Stimulated activated memory B cell treated with anti-CD40 and anti-IgM and Interleukin-4, amounts not matched to agents 10 μg/mL and 1 μg/mL and 100 μg/mL, for 72 hours (primary cell): ENCODE measurements at regions not wholly inside any gene's neighbourhood (a gene's known extent, or its start where the extent isn't known, plus 50 kb on each side); places are given as distances from the start of the nearest gene placed in this dataset.

Source experiments
- ATAC-seq: fragments of 150-1000 bp; cut with Tn5 transposase; 2 replicates; pipeline ENCODE4 v1.10.0; 2021
- H3K27ac Mint-ChIP-seq: one replicate; pipeline ENCODE4 v1.8.0; 2022; ENCODE audit warnings: mild to moderate bottlenecking, mixed read lengths
- H3K27me3 Mint-ChIP-seq: one replicate; pipeline ENCODE4 v1.8.0; 2022; ENCODE audit warnings: mixed read lengths
- H3K36me3 Mint-ChIP-seq: one replicate; pipeline ENCODE4 v1.8.0; 2022; ENCODE audit warnings: mixed read lengths
- H3K4me1 Mint-ChIP-seq: one replicate; pipeline ENCODE4 v1.8.0; 2022; ENCODE audit warnings: mixed read lengths
- H3K4me3 Mint-ChIP-seq: one replicate; pipeline ENCODE4 v1.8.0; 2022; ENCODE audit warnings: mild to moderate bottlenecking, moderate library complexity, mixed read lengths
- H3K9me3 Mint-ChIP-seq: one replicate; pipeline ENCODE4 v1.8.0; 2022; ENCODE audit warnings: mixed read lengths

GRCh38 chr3:197440717-197441303, 115.0 kb downstream of the BDH1 start:
- H3K27ac Mint-ChIP-seq = no peak overlapping the region
- no peaks in the 10 kb centered on the region for H3K4me1 Mint-ChIP-seq
- H3K4me3 Mint-ChIP-seq = no peak overlapping the region
- H3K36me3 Mint-ChIP-seq = no peaks in the 10 kb centered on the region
- H3K9me3 Mint-ChIP-seq = no peaks in the 10 kb centered on the region
- H3K27me3 Mint-ChIP-seq = peaks cover 68% of the 10 kb centered on the region
- no peak for ATAC-seq

- Mint-ChIP-seq H3K36me3 (no peaks in the 10 kb centered on the region), H3K9me3 (no peaks in the 10 kb centered on the region), H3K4me3 (no peak overlapping the region), H3K4me1 (no peaks in the 10 kb centered on the region), H3K27me3 (peaks cover 54% of the 10 kb centered on the region), H3K27ac (no peak overlapping the region)
- no peak for ATAC-seq
Measured at GRCh38 chr3:197438906-197439305, 116.9 kb downstream of the BDH1 start.

- Mint-ChIP-seq H3K27me3 (peaks cover 28% of the 10 kb centered on the region), H3K4me3 (no peak overlapping the region), H3K4me1 (no peaks in the 10 kb centered on the region), H3K9me3 (no peaks in the 10 kb centered on the region), H3K36me3 (no peaks in the 10 kb centered on the region), H3K27ac (no peak overlapping the region)
- ATAC-seq = no peak
Measured at GRCh38 chr3:197435426-197435825, 120.3 kb downstream of the BDH1 start.

GRCh38 chr3:197434830-197435229, 120.9 kb downstream of the BDH1 start:
- Mint-ChIP-seq H3K36me3 (no peaks in the 10 kb centered on the region), H3K9me3 (no peaks in the 10 kb centered on the region), H3K27me3 (peaks cover 27% of the 10 kb centered on the region), H3K27ac (no peak overlapping the region), H3K4me3 (no peak overlapping the region), H3K4me1 (no peaks in the 10 kb centered on the region)
- ATAC-seq = no peak

- no peak overlapping the region for H3K4me3 Mint-ChIP-seq
- H3K27ac Mint-ChIP-seq = no peak overlapping the region
- peaks cover 15% of the 10 kb centered on the region for H3K4me1 Mint-ChIP-seq
- peaks cover 26% of the 10 kb centered on the region for H3K27me3 Mint-ChIP-seq
- no peaks in the 10 kb centered on the region for H3K36me3 Mint-ChIP-seq
- no peaks in the 10 kb centered on the region for H3K9me3 Mint-ChIP-seq
- ATAC-seq = no peak
Measured at GRCh38 chr3:197432384-197433127, 123.2 kb downstream of the BDH1 start.

- Mint-ChIP-seq H3K27ac (no peak overlapping the region), H3K36me3 (no peaks in the 10 kb centered on the region)
Measured at GRCh38 chr3:197431346-197431910, 124.3 kb downstream of the BDH1 start.

GRCh38 chr3:197430934-197431333, 124.8 kb downstream of the BDH1 start:
- Mint-ChIP-seq H3K4me3 (no peak overlapping the region), H3K27ac (no peak overlapping the region), H3K36me3 (no peaks in the 10 kb centered on the region), H3K4me1 (peaks cover 15% of the 10 kb centered on the region), H3K9me3 (no peaks in the 10 kb centered on the region), H3K27me3 (peaks cover 28% of the 10 kb centered on the region)
- ATAC-seq = no peak

More at GRCh38 chr3:197431346-197431910, 124.3 kb downstream of the BDH1 start:
- H3K4me3 Mint-ChIP-seq = no peak overlapping the region
- peaks cover 15% of the 10 kb centered on the region for H3K4me1 Mint-ChIP-seq
- peaks cover 26% of the 10 kb centered on the region for H3K27me3 Mint-ChIP-seq
- H3K9me3 Mint-ChIP-seq = no peaks in the 10 kb centered on the region
- no peak for ATAC-seq

GRCh38 chr3:197430502-197430901, 125.3 kb downstream of the BDH1 start:
- Mint-ChIP-seq H3K27me3 (peaks cover 32% of the 10 kb centered on the region), H3K4me1 (peaks cover 15% of the 10 kb centered on the region), H3K36me3 (no peaks in the 10 kb centered on the region), H3K9me3 (no peaks in the 10 kb centered on the region), H3K4me3 (no peak overlapping the region), H3K27ac (no peak overlapping the region)
- ATAC-seq = no peak

- H3K9me3 Mint-ChIP-seq = no peaks in the 10 kb centered on the region
- H3K27me3 Mint-ChIP-seq = peaks cover 45% of the 10 kb centered on the region
- H3K4me1 Mint-ChIP-seq = peaks cover 15% of the 10 kb centered on the region
- ATAC-seq = no peak
- H3K4me3 Mint-ChIP-seq = no peak overlapping the region
- no peak overlapping the region for H3K27ac Mint-ChIP-seq
- no peaks in the 10 kb centered on the region for H3K36me3 Mint-ChIP-seq
Measured at GRCh38 chr3:197428952-197429351, 126.8 kb downstream of the BDH1 start.

- Mint-ChIP-seq H3K36me3 (no peaks in the 10 kb centered on the region), H3K4me3 (no peak overlapping the region), H3K4me1 (peaks cover 15% of the 10 kb centered on the region), H3K27ac (no peak overlapping the region), H3K9me3 (no peaks in the 10 kb centered on the region), H3K27me3 (peaks cover 52% of the 10 kb centered on the region)
- no peak for ATAC-seq
Measured at GRCh38 chr3:197428117-197428801, 127.5 kb downstream of the BDH1 start.

- peaks cover 64% of the 10 kb centered on the region for H3K27me3 Mint-ChIP-seq
Measured at GRCh38 chr3:197427021-197427420, 128.6 kb upstream of the DLG1 start.

GRCh38 chr3:197426121-197426566, 127.7 kb upstream of the DLG1 start:
- Mint-ChIP-seq H3K4me1 (peaks cover 15% of the 10 kb centered on the region), H3K27me3 (peaks cover 64% of the 10 kb centered on the region), H3K36me3 (no peaks in the 10 kb centered on the region), H3K27ac (no peak overlapping the region), H3K4me3 (no peak overlapping the region), H3K9me3 (no peaks in the 10 kb centered on the region)
- no peak for ATAC-seq

More at GRCh38 chr3:197427021-197427420, 128.6 kb upstream of the DLG1 start:
- H3K4me1 Mint-ChIP-seq = peaks cover 15% of the 10 kb centered on the region
- no peak overlapping the region for H3K27ac Mint-ChIP-seq
- no peaks in the 10 kb centered on the region for H3K9me3 Mint-ChIP-seq
- no peak overlapping the region for H3K4me3 Mint-ChIP-seq
- no peaks in the 10 kb centered on the region for H3K36me3 Mint-ChIP-seq
- no peak for ATAC-seq

GRCh38 chr3:197425485-197426120, 127.2 kb upstream of the DLG1 start:
- H3K4me1 Mint-ChIP-seq = peaks cover 15% of the 10 kb centered on the region
- H3K36me3 Mint-ChIP-seq = no peaks in the 10 kb centered on the region
- H3K27ac Mint-ChIP-seq = no peak overlapping the region
- peaks cover 58% of the 10 kb centered on the region for H3K27me3 Mint-ChIP-seq
- H3K9me3 Mint-ChIP-seq = no peaks in the 10 kb centered on the region
- no peak overlapping the region for H3K4me3 Mint-ChIP-seq
- ATAC-seq = no peak

GRCh38 chr3:197424674-197425484, 126.5 kb upstream of the DLG1 start:
- Mint-ChIP-seq H3K9me3 (no peaks in the 10 kb centered on the region), H3K27ac (no peak overlapping the region), H3K36me3 (no peaks in the 10 kb centered on the region), H3K4me3 (no peak overlapping the region), H3K4me1 (peaks cover 15% of the 10 kb centered on the region), H3K27me3 (peaks cover 52% of the 10 kb centered on the region)
- ATAC-seq = no peak
